ENCODE measurements at regions not wholly inside any gene's neighbourhood (a gene's known extent, or its start where the extent isn't known, plus 50 kb on each side); places are given as distances from the start of the nearest gene placed in this dataset.
"Not testable (repeated sequence)": the region's sequence is repeated elsewhere in the genome, so short reads cannot be mapped to it uniquely, and the experiment has no call there.

GRCh38 chr5:93359296-93359959 is 221.6 kb downstream of the NR2F1-AS1 start:
- Mint-ChIP-seq H3K4me1 (no peaks in the 10 kb centered on the region), H3K9me3 (no peaks in the 10 kb centered on the region), H3K27ac (no peak overlapping the region), H3K4me3 (no peak overlapping the region), H3K27me3 (no peaks in the 10 kb centered on the region), H3K36me3 (ENCODE audit: low read depth) (no peaks in the 10 kb centered on the region)
- POLR2A ChIA-PET, result no interaction called here
- CTCF ChIA-PET, result no interaction called here
- no peak for DNase-seq

- ChIA-PET POLR2A (no interaction called here), CTCF (no interaction called here)
- no peak for DNase-seq
- Mint-ChIP-seq H3K27me3 (no peaks in the 10 kb centered on the region), H3K27ac (no peak overlapping the region), H3K4me3 (no peak overlapping the region), H3K9me3 (no peaks in the 10 kb centered on the region), H3K36me3 (ENCODE audit: low read depth) (no peaks in the 10 kb centered on the region), H3K4me1 (no peaks in the 10 kb centered on the region)
These were observed 222.8 kb downstream of the NR2F1-AS1 start for GRCh38 chr5:93358176-93358575.

DNA sequence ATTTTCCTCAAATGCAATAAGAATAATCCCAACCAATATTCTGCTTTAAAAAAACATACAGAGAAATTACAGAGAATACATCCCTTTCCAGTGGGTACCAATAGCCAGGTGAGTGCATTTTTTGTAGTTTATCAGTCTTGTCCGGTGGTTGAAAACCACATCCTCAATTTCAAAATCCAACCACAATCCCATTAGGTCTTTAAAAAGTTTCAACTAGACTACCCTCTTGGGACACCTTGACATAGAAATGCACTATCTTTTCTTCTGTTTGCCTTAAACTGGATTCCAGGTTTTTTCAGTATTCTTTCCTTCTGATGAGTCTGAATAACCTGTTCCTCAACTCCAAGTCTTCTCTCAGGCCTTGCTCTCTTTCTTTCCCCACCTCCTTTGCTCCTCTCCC is 223.3 kb downstream of the NR2F1-AS1 start:
- no peaks in the 10 kb centered on the region for H3K36me3 Mint-ChIP-seq (ENCODE audit: low read depth)
- CTCF ChIA-PET, result no interaction called here
- no peak overlapping the region for H3K27ac Mint-ChIP-seq
- H3K4me1 Mint-ChIP-seq, result no peaks in the 10 kb centered on the region
- H3K27me3 Mint-ChIP-seq, result no peaks in the 10 kb centered on the region
- no peak overlapping the region for H3K4me3 Mint-ChIP-seq
- POLR2A ChIA-PET, result no interaction called here
- DNase-seq, result no peak
- no peaks in the 10 kb centered on the region for H3K9me3 Mint-ChIP-seq

GRCh38 chr5:93355691-93356090 is 225.3 kb downstream of the NR2F1-AS1 start:
- no peaks in the 10 kb centered on the region for H3K36me3 Mint-ChIP-seq (ENCODE audit: low read depth)
- CTCF ChIA-PET, result no interaction called here

GRCh38 chr5:93352186-93352585 is 228.8 kb downstream of the NR2F1-AS1 start:
- Mint-ChIP-seq H3K9me3 (peaks cover 3% of the 10 kb centered on the region), H3K4me3 (no peak overlapping the region), H3K36me3 (ENCODE audit: low read depth) (no peaks in the 10 kb centered on the region), H3K4me1 (no peaks in the 10 kb centered on the region), H3K27ac (no peak overlapping the region), H3K27me3 (no peaks in the 10 kb centered on the region)
- no peak for DNase-seq
- CTCF ChIA-PET, result no interaction called here
- POLR2A ChIA-PET, result no interaction called here

More at GRCh38 chr5:93355691-93356090, 225.3 kb downstream of the NR2F1-AS1 start:
- Mint-ChIP-seq H3K27me3 (no peaks in the 10 kb centered on the region), H3K27ac (no peak overlapping the region), H3K4me3 (no peak overlapping the region), H3K4me1 (no peaks in the 10 kb centered on the region), H3K9me3 (peaks cover 2% of the 10 kb centered on the region)
- no peak for DNase-seq
- POLR2A ChIA-PET, result no interaction called here

DNA sequence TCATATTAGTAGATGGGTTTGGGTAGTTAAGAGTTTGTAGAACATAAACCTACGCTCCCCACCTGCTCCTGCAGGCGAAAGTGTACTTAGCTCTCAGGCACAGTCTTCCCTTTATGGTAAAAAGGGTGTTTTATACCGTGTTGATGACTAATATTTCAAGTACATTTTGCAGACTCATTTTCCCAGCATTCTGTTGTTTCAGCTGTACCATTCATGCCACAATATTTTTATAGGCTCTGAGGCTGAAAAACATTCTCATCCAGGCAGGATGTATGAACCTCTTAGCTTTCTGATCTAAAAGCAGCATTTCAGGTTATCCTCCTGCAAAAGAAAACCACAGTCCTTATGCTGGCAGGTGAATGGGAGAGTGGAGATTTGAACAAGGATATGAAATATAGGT is 231.4 kb downstream of the NR2F1-AS1 start:
- no peak for DNase-seq
- Mint-ChIP-seq H3K36me3 (ENCODE audit: low read depth) (no peaks in the 10 kb centered on the region), H3K27ac (no peak overlapping the region), H3K27me3 (no peaks in the 10 kb centered on the region), H3K9me3 (peaks cover 3% of the 10 kb centered on the region), H3K4me1 (no peaks in the 10 kb centered on the region), H3K4me3 (no peak overlapping the region)
- CTCF ChIA-PET, result no interaction called here
- POLR2A ChIA-PET, result no interaction called here

DNA sequence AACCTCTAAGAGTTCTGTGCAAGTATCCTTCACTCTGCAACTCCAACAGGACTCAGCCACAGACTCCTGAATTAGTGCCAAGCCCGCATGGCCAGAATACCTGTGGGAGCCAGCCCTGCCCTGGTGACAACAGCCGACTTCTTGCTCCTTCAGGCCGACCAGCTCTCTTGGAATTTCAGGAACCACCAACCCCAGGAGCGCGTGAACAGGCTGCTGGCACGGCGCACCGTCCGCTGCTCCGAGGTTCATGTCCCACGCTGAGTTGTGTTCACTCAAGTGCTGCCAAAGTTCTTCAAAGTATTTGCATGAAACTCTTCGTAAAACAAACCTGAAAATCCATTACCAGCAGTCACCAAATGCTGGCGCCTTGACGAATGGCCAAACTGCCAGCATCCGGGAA is 232.8 kb downstream of the NR2F1-AS1 start:
- DNase-seq, result no peak
- ChIA-PET POLR2A (no interaction called here), CTCF (no interaction called here)

GRCh38 chr5:93346850-93347249 is 234.2 kb downstream of the NR2F1-AS1 start:
- POLR2A ChIA-PET; H3K27ac Mint-ChIP-seq; H3K27me3 Mint-ChIP-seq; DNase-seq; H3K4me1 Mint-ChIP-seq; CTCF ChIA-PET; H3K9me3 Mint-ChIP-seq; H3K4me3 Mint-ChIP-seq; H3K36me3 Mint-ChIP-seq (ENCODE audit: low read depth): not testable (repeated sequence)

More for the DNA sequence above, 232.8 kb downstream of the NR2F1-AS1 start:
- Mint-ChIP-seq H3K4me1 (no peaks in the 10 kb centered on the region), H3K27me3 (no peaks in the 10 kb centered on the region), H3K36me3 (ENCODE audit: low read depth) (no peaks in the 10 kb centered on the region), H3K4me3 (no peak overlapping the region), H3K9me3 (peaks cover 3% of the 10 kb centered on the region), H3K27ac (no peak overlapping the region)

- no peak overlapping the region for H3K4me3 Mint-ChIP-seq
- no peak for DNase-seq
- H3K36me3 Mint-ChIP-seq (ENCODE audit: low read depth), result no peaks in the 10 kb centered on the region
- no peaks in the 10 kb centered on the region for H3K27me3 Mint-ChIP-seq
- peaks cover 3% of the 10 kb centered on the region for H3K9me3 Mint-ChIP-seq
- no peaks in the 10 kb centered on the region for H3K4me1 Mint-ChIP-seq
- CTCF ChIA-PET, result no interaction called here
- no peak overlapping the region for H3K27ac Mint-ChIP-seq
- POLR2A ChIA-PET, result no interaction called here
These were observed 234.7 kb downstream of the NR2F1-AS1 start for GRCh38 chr5:93346301-93346700.

DNA sequence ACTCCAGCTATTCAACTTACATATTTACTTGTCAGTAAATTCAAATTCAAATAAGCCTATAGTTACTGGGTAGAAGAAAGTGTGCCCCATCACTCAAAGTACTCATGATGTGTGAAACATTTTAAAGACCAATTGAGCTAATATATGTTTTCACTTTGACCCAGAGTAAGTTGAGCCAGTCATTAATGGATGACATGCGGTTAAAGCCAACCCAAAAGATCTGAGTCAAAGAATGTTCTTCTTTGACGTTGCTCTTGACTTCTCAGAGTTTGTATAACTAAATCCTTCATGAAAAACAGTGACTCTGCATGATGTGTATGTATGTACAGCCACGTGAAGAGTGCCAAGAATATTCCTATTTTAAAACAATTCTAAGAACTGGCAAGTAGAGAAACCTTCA is 237.4 kb downstream of the NR2F1-AS1 start:
- Mint-ChIP-seq H3K27me3 (no peaks in the 10 kb centered on the region), H3K36me3 (ENCODE audit: low read depth) (no peaks in the 10 kb centered on the region), H3K4me3 (no peak overlapping the region), H3K27ac (no peak overlapping the region), H3K9me3 (no peaks in the 10 kb centered on the region), H3K4me1 (no peaks in the 10 kb centered on the region)
- ChIA-PET POLR2A (no interaction called here), CTCF (no interaction called here)
- no peak for DNase-seq

- CTCF ChIA-PET, result no interaction called here
- no peaks in the 10 kb centered on the region for H3K27me3 Mint-ChIP-seq
These were observed 238.4 kb downstream of the NR2F1-AS1 start for GRCh38 chr5:93342563-93343061.

GRCh38 chr5:93340881-93341280 is 240.1 kb downstream of the NR2F1-AS1 start:
- Mint-ChIP-seq H3K27ac (no peak overlapping the region), H3K4me3 (no peak overlapping the region)

More at GRCh38 chr5:93342563-93343061, 238.4 kb downstream of the NR2F1-AS1 start:
- POLR2A ChIA-PET, result no interaction called here
- Mint-ChIP-seq H3K27ac (no peak overlapping the region), H3K36me3 (ENCODE audit: low read depth) (no peaks in the 10 kb centered on the region), H3K4me3 (no peak overlapping the region), H3K4me1 (no peaks in the 10 kb centered on the region), H3K9me3 (peaks cover 3% of the 10 kb centered on the region)
- no peak for DNase-seq

GRCh38 chr5:93337138-93337537 is 243.9 kb downstream of the NR2F1-AS1 start:
- DNase-seq, result no peak
- H3K4me1 Mint-ChIP-seq, result no peaks in the 10 kb centered on the region
- H3K36me3 Mint-ChIP-seq (ENCODE audit: low read depth), result no peaks in the 10 kb centered on the region
- no peaks in the 10 kb centered on the region for H3K27me3 Mint-ChIP-seq
- H3K27ac Mint-ChIP-seq, result no peak overlapping the region
- H3K4me3 Mint-ChIP-seq, result no peak overlapping the region
- CTCF ChIA-PET, result no interaction called here
- H3K9me3 Mint-ChIP-seq, result peaks cover 3% of the 10 kb centered on the region
- POLR2A ChIA-PET, result no interaction called here

More at GRCh38 chr5:93340881-93341280, 240.1 kb downstream of the NR2F1-AS1 start:
- peaks cover 3% of the 10 kb centered on the region for H3K9me3 Mint-ChIP-seq
- ChIA-PET CTCF (no interaction called here), POLR2A (no interaction called here)
- no peaks in the 10 kb centered on the region for H3K4me1 Mint-ChIP-seq
- no peak for DNase-seq
- no peaks in the 10 kb centered on the region for H3K27me3 Mint-ChIP-seq
- H3K36me3 Mint-ChIP-seq (ENCODE audit: low read depth), result no peaks in the 10 kb centered on the region

- POLR2A ChIA-PET, result no interaction called here
- Mint-ChIP-seq H3K4me1 (no peaks in the 10 kb centered on the region), H3K9me3 (peaks cover 3% of the 10 kb centered on the region), H3K27me3 (no peaks in the 10 kb centered on the region), H3K27ac (no peak overlapping the region), H3K4me3 (no peak overlapping the region), H3K36me3 (ENCODE audit: low read depth) (no peaks in the 10 kb centered on the region)
- CTCF ChIA-PET, result no interaction called here
- no peak for DNase-seq
These were observed 244.5 kb downstream of the NR2F1-AS1 start for GRCh38 chr5:93336330-93337110.
